ENCODE measurements at regions not wholly inside any gene's neighbourhood (a gene's known extent, or its start where the extent isn't known, plus 50 kb on each side); places are given as distances from the start of the nearest gene placed in this dataset.
"Not testable (repeated sequence)": the region's sequence is repeated elsewhere in the genome, so short reads cannot be mapped to it uniquely, and the experiment has no call there.

GRCh38 chr2:205865905-205866441 lies 183.7 kb downstream of the NRP2 start:
- Mint-ChIP-seq H3K4me1 (ENCODE audit: low read depth in 2 of 2) (peaks cover 11 to 13% of the 10 kb centered on the region in 2 donors), H3K4me3 (no peak overlapping the region), H3K9me3 (no peaks in the 10 kb centered on the region), H3K36me3 (no peaks in the 10 kb centered on the region), H3K27ac (no peak overlapping the region), H3K27me3 (peaks cover 20 to 24% of the 10 kb centered on the region in 2 donors)
- ATAC-seq (no peak), DNase-seq (ENCODE audit: low spot score) (no peak)

- Mint-ChIP-seq H3K4me3 (no peak overlapping the region), H3K9me3 (no peaks in the 10 kb centered on the region), H3K4me1 (ENCODE audit: low read depth in 2 of 2) (peaks cover 11 to 13% of the 10 kb centered on the region in 2 donors), H3K36me3 (no peaks in the 10 kb centered on the region), H3K27ac (no peak overlapping the region), H3K27me3 (peaks cover 18 to 24% of the 10 kb centered on the region in 2 donors)
- ATAC-seq (no peak), DNase-seq (ENCODE audit: low spot score) (no peak)
These were observed 182.8 kb downstream of the NRP2 start for GRCh38 chr2:205865056-205865455.

GRCh38 chr2:205864491-205864890 lies 182.2 kb downstream of the NRP2 start:
- Mint-ChIP-seq H3K4me3 (no peak overlapping the region), H3K4me1 (ENCODE audit: low read depth in 2 of 2) (peaks cover 10% of the 10 kb centered on the region in 2 donors), H3K27me3 (peaks cover 15 to 24% of the 10 kb centered on the region in 2 donors)

GRCh38 chr2:205862761-205863160 lies 180.5 kb downstream of the NRP2 start:
- H3K36me3 Mint-ChIP-seq; DNase-seq (ENCODE audit: low spot score); H3K27ac Mint-ChIP-seq; H3K9me3 Mint-ChIP-seq; H3K4me3 Mint-ChIP-seq; ATAC-seq; H3K4me1 Mint-ChIP-seq (ENCODE audit: low read depth in 2 of 2): not testable (repeated sequence)
- peaks cover 12 to 20% of the 10 kb centered on the region in 2 donors for H3K27me3 Mint-ChIP-seq

More at GRCh38 chr2:205864491-205864890, 182.2 kb downstream of the NRP2 start:
- no peak overlapping the region for H3K27ac Mint-ChIP-seq
- ATAC-seq (no peak), DNase-seq (ENCODE audit: low spot score) (no peak)
- no peaks in the 10 kb centered on the region for H3K9me3 Mint-ChIP-seq
- H3K36me3 Mint-ChIP-seq, result no peaks in the 10 kb centered on the region

GRCh38 chr2:205860885-205861284 lies 178.6 kb downstream of the NRP2 start:
- Mint-ChIP-seq H3K9me3 (no peaks in the 10 kb centered on the region), H3K36me3 (no peaks in the 10 kb centered on the region), H3K4me3 (no peak overlapping the region), H3K27me3 (peaks cover 15% of the 10 kb centered on the region in 2 donors), H3K4me1 (ENCODE audit: low read depth in 2 of 2) (no peaks in the 10 kb centered on the region), H3K27ac (no peak overlapping the region)
- DNase-seq (ENCODE audit: low spot score) (no peak), ATAC-seq (no peak)

- Mint-ChIP-seq H3K9me3 (no peaks in the 10 kb centered on the region), H3K27me3 (peaks cover 14 to 15% of the 10 kb centered on the region in 2 donors), H3K36me3 (no peaks in the 10 kb centered on the region), H3K4me3 (no peak overlapping the region), H3K27ac (no peak overlapping the region), H3K4me1 (ENCODE audit: low read depth in 2 of 2) (no peaks in the 10 kb centered on the region)
- DNase-seq (ENCODE audit: low spot score) (no peak), ATAC-seq (no peak)
These were observed 177.9 kb downstream of the NRP2 start for GRCh38 chr2:205860181-205860580.

GRCh38 chr2:205858881-205859441 lies 176.7 kb downstream of the NRP2 start:
- Mint-ChIP-seq H3K4me1 (ENCODE audit: low read depth in 2 of 2) (no peaks in the 10 kb centered on the region), H3K9me3 (no peaks in the 10 kb centered on the region), H3K27ac (no peak overlapping the region), H3K36me3 (no peaks in the 10 kb centered on the region), H3K27me3 (peaks cover 15% of the 10 kb centered on the region in 2 donors), H3K4me3 (no peak overlapping the region)
- ATAC-seq, result no peak
- DNase-seq (ENCODE audit: low spot score), result no peak

GRCh38 chr2:205858275-205858674 lies 176.0 kb downstream of the NRP2 start:
- DNase-seq (ENCODE audit: low spot score) (no peak), ATAC-seq (no peak)
- no peaks in the 10 kb centered on the region for H3K4me1 Mint-ChIP-seq (ENCODE audit: low read depth in 2 of 2)
- H3K36me3 Mint-ChIP-seq, result no peaks in the 10 kb centered on the region
- H3K27ac Mint-ChIP-seq, result no peak overlapping the region
- H3K27me3 Mint-ChIP-seq, result peaks cover 12 to 15% of the 10 kb centered on the region in 2 donors
- no peak overlapping the region for H3K4me3 Mint-ChIP-seq
- H3K9me3 Mint-ChIP-seq, result no peaks in the 10 kb centered on the region

GRCh38 chr2:205857520-205858237 lies 175.4 kb downstream of the NRP2 start:
- H3K9me3 Mint-ChIP-seq, result no peaks in the 10 kb centered on the region
- no peak overlapping the region for H3K27ac Mint-ChIP-seq
- H3K36me3 Mint-ChIP-seq, result no peaks in the 10 kb centered on the region
- H3K4me1 Mint-ChIP-seq (ENCODE audit: low read depth in 2 of 2), result no peaks in the 10 kb centered on the region
- DNase-seq (ENCODE audit: low spot score) (no peak), ATAC-seq (peak in 1 of 2 donors; percentile 29)
- H3K4me3 Mint-ChIP-seq, result no peak overlapping the region
- peaks cover 8 to 12% of the 10 kb centered on the region in 2 donors for H3K27me3 Mint-ChIP-seq

GRCh38 chr2:205852457-205852856 lies 170.2 kb downstream of the NRP2 start:
- no peak overlapping the region for H3K4me3 Mint-ChIP-seq
- H3K27me3 Mint-ChIP-seq, result peaks cover 7 to 14% of the 10 kb centered on the region in 2 donors
- no peaks in the 10 kb centered on the region for H3K36me3 Mint-ChIP-seq
- no peaks in the 10 kb centered on the region for H3K9me3 Mint-ChIP-seq
- H3K27ac Mint-ChIP-seq, result no peak overlapping the region
- H3K4me1 Mint-ChIP-seq (ENCODE audit: low read depth in 2 of 2), result no peaks in the 10 kb centered on the region
- DNase-seq (ENCODE audit: low spot score), result no peak
- ATAC-seq, result no peak

- H3K27me3 Mint-ChIP-seq, result peaks cover 6 to 14% of the 10 kb centered on the region in 2 donors
- H3K9me3 Mint-ChIP-seq, result no peaks in the 10 kb centered on the region
- H3K4me3 Mint-ChIP-seq, result no peak overlapping the region
- no peak for DNase-seq (ENCODE audit: low spot score)
- H3K4me1 Mint-ChIP-seq (ENCODE audit: low read depth in 2 of 2), result no peaks in the 10 kb centered on the region
- no peak overlapping the region for H3K27ac Mint-ChIP-seq
- no peaks in the 10 kb centered on the region for H3K36me3 Mint-ChIP-seq
- no peak for ATAC-seq
These were observed 168.3 kb downstream of the NRP2 start for GRCh38 chr2:205850611-205851010.

- Mint-ChIP-seq H3K36me3 (no peaks in the 10 kb centered on the region), H3K9me3 (no peaks in the 10 kb centered on the region), H3K27ac (no peak overlapping the region), H3K4me1 (ENCODE audit: low read depth in 2 of 2) (no peaks in the 10 kb centered on the region), H3K4me3 (no peak overlapping the region), H3K27me3 (peaks cover 6 to 10% of the 10 kb centered on the region in 2 donors)
- no peak for DNase-seq (ENCODE audit: low spot score)
- no peak for ATAC-seq
These were observed 167.8 kb downstream of the NRP2 start for GRCh38 chr2:205850132-205850531.

- ATAC-seq (no peak), DNase-seq (ENCODE audit: low spot score) (no peak)
- no peak overlapping the region for H3K4me3 Mint-ChIP-seq
- peaks cover 6 to 10% of the 10 kb centered on the region in 2 donors for H3K27me3 Mint-ChIP-seq
- no peaks in the 10 kb centered on the region for H3K4me1 Mint-ChIP-seq (ENCODE audit: low read depth in 2 of 2)
- H3K36me3 Mint-ChIP-seq, result no peaks in the 10 kb centered on the region
- H3K27ac Mint-ChIP-seq, result no peak overlapping the region
- H3K9me3 Mint-ChIP-seq, result no peaks in the 10 kb centered on the region
These were observed 166.8 kb downstream of the NRP2 start for GRCh38 chr2:205849136-205849535.

GRCh38 chr2:205848601-205849000 lies 166.3 kb downstream of the NRP2 start:
- Mint-ChIP-seq H3K27ac (no peak overlapping the region), H3K9me3 (no peaks in the 10 kb centered on the region), H3K4me1 (ENCODE audit: low read depth in 2 of 2) (no peaks in the 10 kb centered on the region), H3K27me3 (peaks cover 6 to 7% of the 10 kb centered on the region in 2 donors), H3K4me3 (no peak overlapping the region), H3K36me3 (no peaks in the 10 kb centered on the region)
- DNase-seq (ENCODE audit: low spot score), result no peak
- no peak for ATAC-seq
